ENCODE measurements at regions not wholly inside any gene's neighbourhood (a gene's known extent, or its start where the extent isn't known, plus 50 kb on each side); places are given as distances from the start of the nearest gene placed in this dataset.

GRCh38 chr5:32842813-32843530 lies 131.9 kb downstream of the NPR3 start:
- H3K9me3 ChIP-seq (replicated peaks in 1 of 11) = no peaks in the 10 kb centered on the region
- no peaks in the 10 kb centered on the region for H3K27me3 ChIP-seq
- H4K20me1 ChIP-seq = no peaks in the 10 kb centered on the region
- peaks cover 0 to 7% (median 0%) of the 10 kb centered on the region in 10 experiments; a peak in 2 of 20 replicates for H3K4me1 ChIP-seq
- no peak overlapping the region for H3K27ac ChIP-seq
- peak overlapping the region in 2 of 11 experiments; percentile 8 to 13; a peak in 2 of 22 replicates for H3K4me2 ChIP-seq
- no peak overlapping the region for H3K9ac ChIP-seq
- no peak for TF ChIP-seq Cebpa-rat (IDR thresholded peaks at IDR 0.05)
- H3K4me3 ChIP-seq = no peak overlapping the region
- H3K36me3 ChIP-seq = no peaks in the 10 kb centered on the region

DNA sequence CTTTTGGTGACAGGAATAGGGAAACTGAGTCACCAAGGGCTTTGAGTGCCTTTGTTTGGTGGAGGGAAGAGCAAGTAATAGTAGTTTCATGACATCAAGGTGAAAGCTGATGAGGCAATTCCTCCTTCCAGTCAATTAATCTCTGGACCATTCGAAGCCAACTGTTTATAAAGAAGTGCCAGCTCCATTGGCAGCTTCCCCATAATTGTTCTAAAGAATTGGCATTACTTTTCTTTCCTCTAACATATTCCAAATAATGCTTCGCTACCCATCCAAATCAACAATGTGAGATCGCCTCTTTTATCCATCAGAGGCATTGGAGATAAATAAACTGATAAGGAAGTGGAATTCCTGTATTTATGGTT lies 132.4 kb downstream of the NPR3 start:
- Histone ChIP-seq H3K4me1 (peaks cover 0 to 7% (median 0%) of the 10 kb centered on the region in 10 experiments; a peak in 2 of 20 replicates), H4K20me1 (no peaks in the 10 kb centered on the region)

GRCh38 chr5:32845171-32845570 lies 134.1 kb downstream of the NPR3 start:
- H3K27ac ChIP-seq = no peak overlapping the region
- no peak overlapping the region for H3K9ac ChIP-seq
- TF ChIP-seq Cebpa-rat (IDR thresholded peaks at IDR 0.05) = no peak
- no peaks in the 10 kb centered on the region for H3K36me3 ChIP-seq
- H3K4me1 ChIP-seq = peaks cover 0 to 7% (median 0%) of the 10 kb centered on the region in 10 experiments; a peak in 2 of 20 replicates
- no peak overlapping the region for H3K4me3 ChIP-seq
- no peaks in the 10 kb centered on the region; a peak in 1 of 22 replicates for H3K9me3 ChIP-seq (replicated peaks in 1 of 11)
- no peaks in the 10 kb centered on the region for H4K20me1 ChIP-seq
- H3K4me2 ChIP-seq = no peak overlapping the region
- H3K27me3 ChIP-seq = no peaks in the 10 kb centered on the region

More for the DNA sequence above, 132.4 kb downstream of the NPR3 start:
- Histone ChIP-seq H3K27me3 (no peaks in the 10 kb centered on the region), H3K27ac (no peak overlapping the region), H3K9me3 (replicated peaks in 1 of 11) (no peaks in the 10 kb centered on the region), H3K36me3 (no peaks in the 10 kb centered on the region), H3K4me3 (no peak overlapping the region), H3K9ac (no peak overlapping the region), H3K4me2 (peak overlapping the region in 2 of 11 experiments; percentile 8 to 13; a peak in 1 of 22 replicates)
- TF ChIP-seq Cebpa-rat (IDR thresholded peaks at IDR 0.05) = no peak

GRCh38 chr5:32848120-32848519 lies 137.0 kb downstream of the NPR3 start:
- Histone ChIP-seq H3K4me1 (peaks cover 0 to 4% (median 0%) of the 10 kb centered on the region in 10 experiments; a peak in 2 of 20 replicates), H3K27me3 (no peaks in the 10 kb centered on the region), H3K4me2 (no peak overlapping the region), H3K4me3 (no peak overlapping the region), H4K20me1 (no peaks in the 10 kb centered on the region), H3K36me3 (no peaks in the 10 kb centered on the region), H3K27ac (no peak overlapping the region), H3K9me3 (replicated peaks in 1 of 11) (no peaks in the 10 kb centered on the region; a peak in 1 of 22 replicates), H3K9ac (no peak overlapping the region)
- no peak for TF ChIP-seq Cebpa-rat (IDR thresholded peaks at IDR 0.05)

DNA sequence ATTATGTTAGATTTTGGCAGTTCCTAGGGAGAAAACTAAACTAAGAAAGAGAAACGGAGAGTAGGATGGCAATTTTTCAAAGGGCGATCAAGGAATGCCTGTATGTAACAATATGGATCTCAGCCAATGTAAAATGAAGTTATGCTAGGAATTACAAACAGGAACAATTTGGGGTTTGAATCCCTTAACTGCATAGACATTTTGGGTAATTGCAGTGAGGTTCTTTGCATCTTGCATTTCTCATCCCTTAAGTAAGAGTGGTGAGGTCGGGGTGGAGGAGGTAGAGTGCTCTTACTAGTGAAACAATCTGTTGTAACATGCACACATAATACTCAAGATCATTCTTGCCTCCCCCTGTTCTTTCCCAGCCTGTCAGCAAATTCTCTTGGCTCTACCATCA lies 137.6 kb downstream of the NPR3 start:
- Histone ChIP-seq H3K27ac (no peak overlapping the region), H4K20me1 (no peaks in the 10 kb centered on the region), H3K36me3 (no peaks in the 10 kb centered on the region), H3K4me3 (no peak overlapping the region), H3K9me3 (replicated peaks in 1 of 11) (no peaks in the 10 kb centered on the region; a peak in 1 of 22 replicates), H3K4me2 (no peak overlapping the region), H3K4me1 (no peaks in the 10 kb centered on the region), H3K9ac (no peak overlapping the region), H3K27me3 (no peaks in the 10 kb centered on the region)
- no peak for TF ChIP-seq Cebpa-rat (IDR thresholded peaks at IDR 0.05)

DNA sequence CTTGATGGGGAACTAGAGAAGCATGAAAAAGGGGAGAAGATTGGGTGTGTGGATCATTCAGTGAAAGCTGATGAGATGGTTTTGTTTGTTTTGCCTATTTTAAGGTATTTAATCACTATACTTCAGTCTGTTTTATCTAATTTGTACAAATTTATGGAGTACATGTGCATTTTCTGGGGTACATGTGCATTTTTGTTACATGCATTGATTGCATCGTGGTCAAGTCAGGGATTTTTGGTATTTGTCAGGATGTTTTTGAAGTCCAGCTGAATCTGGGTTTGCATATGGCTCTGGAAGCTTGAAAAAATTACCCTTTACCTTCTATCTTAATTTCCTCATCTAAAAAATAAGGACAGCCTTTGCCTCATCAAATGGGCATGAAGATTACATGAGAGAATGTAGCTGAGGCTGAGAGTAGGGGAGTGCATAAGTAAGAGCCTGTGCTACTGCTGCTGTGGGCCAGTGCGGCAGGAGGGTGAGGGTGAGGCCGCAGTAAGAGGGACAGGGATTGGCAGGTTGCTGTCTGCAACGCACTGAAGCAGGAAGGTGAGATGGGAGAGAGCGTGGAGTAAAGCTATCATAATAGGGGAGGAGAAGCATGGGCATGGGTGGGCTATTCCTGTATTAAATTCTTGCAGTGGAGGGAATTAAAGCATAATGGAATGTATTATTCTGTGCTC lies 139.8 kb downstream of the NPR3 start:
- no peak overlapping the region for H3K9ac ChIP-seq
- no peaks in the 10 kb centered on the region for H4K20me1 ChIP-seq
- no peaks in the 10 kb centered on the region for H3K27me3 ChIP-seq
- no peak for TF ChIP-seq Cebpa-rat (IDR thresholded peaks at IDR 0.05)
- no peak overlapping the region for H3K4me3 ChIP-seq
- H3K27ac ChIP-seq = no peak overlapping the region
- no peaks in the 10 kb centered on the region; a peak in 1 of 22 replicates for H3K9me3 ChIP-seq (replicated peaks in 1 of 11)
- H3K4me2 ChIP-seq = no peak overlapping the region
- no peaks in the 10 kb centered on the region for H3K4me1 ChIP-seq
- H3K36me3 ChIP-seq = no peaks in the 10 kb centered on the region

GRCh38 chr5:32851559-32852173 lies 140.5 kb downstream of the NPR3 start:
- H3K27me3 ChIP-seq = no peaks in the 10 kb centered on the region
- no peaks in the 10 kb centered on the region for H3K4me1 ChIP-seq
- TF ChIP-seq Cebpa-rat (IDR thresholded peaks at IDR 0.05) = no peak
- H3K4me2 ChIP-seq = no peak overlapping the region
- no peaks in the 10 kb centered on the region for H3K36me3 ChIP-seq
- no peak overlapping the region for H3K4me3 ChIP-seq
- H4K20me1 ChIP-seq = no peaks in the 10 kb centered on the region
- no peaks in the 10 kb centered on the region; a peak in 1 of 22 replicates for H3K9me3 ChIP-seq (replicated peaks in 1 of 11)
- no peak overlapping the region for H3K27ac ChIP-seq
- no peak overlapping the region for H3K9ac ChIP-seq

DNA sequence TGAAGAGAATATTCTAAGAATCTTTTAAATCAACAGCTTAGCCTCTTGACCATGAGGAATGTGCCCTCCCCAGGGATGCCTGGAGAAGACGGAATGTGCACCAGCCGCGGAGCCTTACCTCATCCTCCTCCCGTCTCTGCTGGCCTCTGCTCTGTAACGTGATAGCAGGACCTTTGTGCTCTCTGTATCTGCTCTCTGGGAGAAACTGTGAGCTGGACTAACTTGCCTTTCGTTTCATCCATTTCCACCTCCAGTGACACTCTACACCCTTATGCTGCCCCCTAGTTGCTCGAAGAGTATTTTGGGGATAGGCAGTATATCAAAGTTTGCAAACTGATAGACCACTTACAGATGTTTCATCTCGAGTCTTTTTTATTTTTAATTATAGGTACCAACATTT lies 141.4 kb downstream of the NPR3 start:
- Histone ChIP-seq H3K4me2 (no peak overlapping the region), H3K4me3 (no peak overlapping the region), H3K9ac (no peak overlapping the region), H4K20me1 (no peaks in the 10 kb centered on the region), H3K9me3 (replicated peaks in 1 of 11) (peaks cover 0 to 7% (median 5%) of the 10 kb centered on the region in 11 experiments; a peak in 10 of 22 replicates), H3K27ac (no peak overlapping the region), H3K36me3 (no peaks in the 10 kb centered on the region), H3K4me1 (no peaks in the 10 kb centered on the region), H3K27me3 (no peaks in the 10 kb centered on the region)
- TF ChIP-seq Cebpa-rat (IDR thresholded peaks at IDR 0.05) = no peak

DNA sequence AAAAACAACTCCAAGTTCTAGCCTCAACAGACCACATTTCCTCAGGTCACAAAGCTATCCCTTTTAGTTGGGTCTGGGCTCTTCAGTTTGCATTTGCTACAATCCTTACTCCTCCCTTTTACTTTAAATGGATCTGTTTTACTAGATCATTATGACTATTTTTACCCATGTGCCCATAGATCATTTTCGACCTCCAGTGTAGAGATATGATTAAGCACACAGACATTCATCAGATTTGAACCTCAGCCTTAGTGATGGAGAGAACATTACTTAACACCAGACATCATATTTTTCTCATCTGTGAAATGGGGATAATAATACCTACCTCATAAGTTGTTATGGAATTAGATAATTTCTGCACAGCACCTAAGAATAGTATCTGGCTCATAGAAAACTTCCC lies 141.9 kb downstream of the NPR3 start:
- no peak for TF ChIP-seq Cebpa-rat (IDR thresholded peaks at IDR 0.05)
- Histone ChIP-seq H4K20me1 (no peaks in the 10 kb centered on the region), H3K27ac (no peak overlapping the region), H3K9ac (no peak overlapping the region), H3K9me3 (replicated peaks in 1 of 11) (peaks cover 2 to 12% (median 9%) of the 10 kb centered on the region in 11 experiments; a peak in 15 of 22 replicates), H3K4me2 (no peak overlapping the region), H3K27me3 (no peaks in the 10 kb centered on the region), H3K4me3 (no peak overlapping the region), H3K4me1 (no peaks in the 10 kb centered on the region), H3K36me3 (no peaks in the 10 kb centered on the region)

All from BLaER1 treated with 17β-estradiol and CSF1 and Interleukin-3, amounts not matched to agents 10 nM and 100 nM (cell line).